PFSK-1 (cell line): ENCODE measurements at regions not wholly inside any gene's neighbourhood (a gene's known extent, or its start where the extent isn't known, plus 50 kb on each side); places are given as distances from the start of the nearest gene placed in this dataset.

Source experiments
- FOXP2 ChIP-seq: optimal IDR thresholded peaks from 2 replicates; pipeline ENCODE3; 2011; ENCODE audit warnings: borderline replicate concordance, control low read depth, inconsistent platforms; ENCODE audit not compliant: insufficient read depth; ENCODE audit errors: extremely low read length, extremely low read depth
- POLR2AphosphoS5 ChIP-seq: IDR thresholded peaks from 2 replicates; pipeline ENCODE4 v1.6.1; 2012; ENCODE audit warnings: low read depth, mild to moderate bottlenecking, control low read depth, low read length, moderate library complexity
- SIN3A ChIP-seq: IDR thresholded peaks from 2 replicates; pipeline ENCODE4 v1.6.1; 2012; ENCODE audit warnings: mild to moderate bottlenecking, low read length, moderate library complexity, borderline replicate concordance; ENCODE audit not compliant: insufficient read depth
- TAF1 ChIP-seq: IDR thresholded peaks from 2 replicates; pipeline ENCODE4 v1.6.1; 2012; ENCODE audit warnings: low read length, control low read depth, borderline replicate concordance; ENCODE audit not compliant: insufficient read depth
- TF ChIP-seq, protein P1 (sequence below), 2 experiments: IDR thresholded peaks; 2 replicates each; pipeline versions ENCODE4 v1.6.1 to v1.8.0; 2011 to 2012; ENCODE audit warnings: low read depth in 2 of 2, low read length in 2 of 2, control low read depth in 1 of 2, inconsistent platforms in 1 of 2, mild to moderate bottlenecking in 1 of 2, moderate library complexity in 1 of 2; ENCODE audit not compliant: insufficient read depth in 1 of 2

DNA sequence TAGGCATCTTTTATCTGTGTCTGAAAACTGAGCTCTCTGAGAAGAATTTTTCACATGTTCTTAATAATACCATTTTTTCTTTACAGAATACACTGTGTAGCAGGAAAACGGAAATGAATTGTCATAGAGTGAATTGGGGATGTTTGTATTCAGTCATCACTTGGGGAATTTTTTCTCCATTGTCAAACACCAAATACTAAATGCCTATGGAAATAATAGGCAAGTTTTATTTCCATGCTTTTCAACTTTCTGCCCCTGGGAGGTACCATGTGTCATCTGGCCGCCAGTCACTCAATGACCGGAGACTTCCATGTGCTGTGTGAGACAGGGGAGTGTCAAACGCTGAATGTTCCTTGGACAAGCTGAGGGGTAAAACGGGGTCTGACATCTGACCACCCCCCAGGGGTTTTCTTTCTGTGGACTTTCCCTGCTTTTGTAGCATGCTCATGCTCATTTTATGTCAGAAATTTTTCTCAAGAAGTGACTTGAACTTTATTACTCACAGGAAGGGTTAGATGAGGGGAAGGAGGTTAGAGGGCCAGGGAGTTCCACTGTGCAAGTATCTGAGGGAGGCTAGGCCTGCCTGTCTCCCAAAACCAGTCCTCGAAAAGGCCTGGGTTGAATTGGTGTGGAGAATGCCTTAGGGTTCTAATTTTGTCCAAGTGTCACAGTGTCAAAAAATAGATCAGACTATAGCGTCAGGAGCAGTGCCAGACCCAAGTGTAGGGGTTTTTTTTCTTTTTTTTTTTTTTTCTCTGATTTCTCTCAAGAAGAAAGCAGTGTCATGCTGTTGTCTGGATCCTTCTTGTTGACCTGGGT lies 438.6 kb downstream of the AGTPBP1 start:
- TF ChIP-seq FOXP2 (no peak), POLR2AphosphoS5 (no peak), TAF1 (no peak), SIN3A (no peak)
- TF ChIP-seq, protein P1, sequence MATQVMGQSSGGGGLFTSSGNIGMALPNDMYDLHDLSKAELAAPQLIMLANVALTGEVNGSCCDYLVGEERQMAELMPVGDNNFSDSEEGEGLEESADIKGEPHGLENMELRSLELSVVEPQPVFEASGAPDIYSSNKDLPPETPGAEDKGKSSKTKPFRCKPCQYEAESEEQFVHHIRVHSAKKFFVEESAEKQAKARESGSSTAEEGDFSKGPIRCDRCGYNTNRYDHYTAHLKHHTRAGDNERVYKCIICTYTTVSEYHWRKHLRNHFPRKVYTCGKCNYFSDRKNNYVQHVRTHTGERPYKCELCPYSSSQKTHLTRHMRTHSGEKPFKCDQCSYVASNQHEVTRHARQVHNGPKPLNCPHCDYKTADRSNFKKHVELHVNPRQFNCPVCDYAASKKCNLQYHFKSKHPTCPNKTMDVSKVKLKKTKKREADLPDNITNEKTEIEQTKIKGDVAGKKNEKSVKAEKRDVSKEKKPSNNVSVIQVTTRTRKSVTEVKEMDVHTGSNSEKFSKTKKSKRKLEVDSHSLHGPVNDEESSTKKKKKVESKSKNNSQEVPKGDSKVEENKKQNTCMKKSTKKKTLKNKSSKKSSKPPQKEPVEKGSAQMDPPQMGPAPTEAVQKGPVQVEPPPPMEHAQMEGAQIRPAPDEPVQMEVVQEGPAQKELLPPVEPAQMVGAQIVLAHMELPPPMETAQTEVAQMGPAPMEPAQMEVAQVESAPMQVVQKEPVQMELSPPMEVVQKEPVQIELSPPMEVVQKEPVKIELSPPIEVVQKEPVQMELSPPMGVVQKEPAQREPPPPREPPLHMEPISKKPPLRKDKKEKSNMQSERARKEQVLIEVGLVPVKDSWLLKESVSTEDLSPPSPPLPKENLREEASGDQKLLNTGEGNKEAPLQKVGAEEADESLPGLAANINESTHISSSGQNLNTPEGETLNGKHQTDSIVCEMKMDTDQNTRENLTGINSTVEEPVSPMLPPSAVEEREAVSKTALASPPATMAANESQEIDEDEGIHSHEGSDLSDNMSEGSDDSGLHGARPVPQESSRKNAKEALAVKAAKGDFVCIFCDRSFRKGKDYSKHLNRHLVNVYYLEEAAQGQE (IDR thresholded peaks at IDR 0.05; ENCODE audit: insufficient read depth in 1 of 2, low read depth in 2 of 2, low read length in 2 of 2) = no peak
